NB4 (cell line): ENCODE measurements at regions not wholly inside any gene's neighbourhood (a gene's known extent, or its start where the extent isn't known, plus 50 kb on each side); places are given as distances from the start of the nearest gene placed in this dataset.
A peak's percentile ranks its signal among the peaks of the same experiment; 100 is the strongest.

ENCODE experiments used
- DNase-seq: peaks from one replicate; pipeline ENCODE4 v3.0.0; 2010; ENCODE audit warnings: low read depth
- H3K4me3 ChIP-seq: one replicate; pipeline ENCODE4 v1.5.1; 2011; ENCODE audit warnings: mild to moderate bottlenecking, low read depth, low read length, moderate library complexity
- CTCF ChIP-seq: IDR thresholded peaks from one replicate; pipeline ENCODE4 v1.5.1; 2012; ENCODE audit warnings: low read depth, low read length
- MAX ChIP-seq: IDR thresholded peaks from 2 replicates; pipeline ENCODE4 v1.6.1; 2011; ENCODE audit warnings: low read depth, low read length
- MYC ChIP-seq: IDR thresholded peaks from 2 replicates; pipeline ENCODE4 v1.6.1; 2011; ENCODE audit warnings: low read depth, low read length
- POLR2A ChIP-seq: IDR thresholded peaks from 2 replicates; pipeline ENCODE4 v1.6.1; 2011; ENCODE audit warnings: mild to moderate bottlenecking; ENCODE audit not compliant: insufficient read length; ENCODE audit errors: extremely low read depth

- peak; percentile 20 for DNase-seq
- no peak for TF ChIP-seq MAX
- no peak overlapping the region for H3K4me3 ChIP-seq
Observed at GRCh38 chr17:77571155-77571981, 387.1 kb upstream of the TNRC6C start.

DNA sequence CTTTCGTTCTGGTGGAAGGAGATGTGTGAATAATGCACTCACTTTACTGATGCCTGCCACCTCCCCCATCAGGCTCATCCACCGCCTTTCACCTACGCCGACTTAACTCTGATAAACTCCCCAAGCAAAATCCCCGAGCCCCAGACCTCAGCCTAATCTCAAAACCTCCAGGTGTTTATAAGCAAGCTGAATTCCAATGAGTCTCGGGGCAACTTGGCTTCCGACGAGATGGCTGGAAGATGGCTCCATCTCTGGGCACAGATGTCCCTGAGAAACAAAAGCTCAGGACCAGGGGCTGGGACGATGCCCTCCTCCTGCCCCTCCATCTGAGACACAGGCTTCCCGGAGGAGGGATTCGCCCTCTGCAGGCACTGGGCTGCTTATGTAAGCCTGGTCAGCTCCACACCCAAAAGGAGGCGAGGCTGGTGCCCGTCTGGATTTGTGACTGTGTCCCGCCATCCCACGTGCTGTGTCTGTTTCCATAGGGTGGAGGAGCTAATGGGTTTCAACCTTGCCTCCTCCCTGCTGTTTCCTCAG, 386.4 kb upstream of the TNRC6C start:
- TF ChIP-seq POLR2A (no peak), MAX (no peak), MYC (no peak), CTCF (no peak)
- no peak overlapping the region for H3K4me3 ChIP-seq
- no peak for DNase-seq

DNA sequence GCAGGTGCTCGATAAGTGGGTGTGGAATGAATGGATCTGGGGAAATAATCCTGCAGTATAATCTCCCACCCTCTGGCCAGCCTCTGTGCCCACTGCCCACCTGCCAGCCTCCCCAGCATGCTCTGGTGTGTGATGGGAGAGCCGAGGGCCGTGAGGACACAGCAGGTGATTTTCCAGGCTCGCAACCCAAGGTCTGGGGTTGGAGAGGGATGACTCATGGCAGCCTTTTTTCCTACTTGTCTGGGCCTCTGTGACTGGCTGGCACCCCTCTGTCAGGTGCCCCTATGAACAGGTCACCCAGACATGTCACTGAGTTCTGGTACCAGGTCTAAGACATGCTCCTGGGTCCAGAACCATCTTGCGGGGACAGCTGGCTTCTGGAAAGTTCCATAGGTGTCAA, 385.7 kb upstream of the TNRC6C start:
- TF ChIP-seq CTCF (no peak), POLR2A (no peak), MYC (no peak), MAX (no peak)
- H3K4me3 ChIP-seq: no peak overlapping the region
- no peak for DNase-seq

DNA sequence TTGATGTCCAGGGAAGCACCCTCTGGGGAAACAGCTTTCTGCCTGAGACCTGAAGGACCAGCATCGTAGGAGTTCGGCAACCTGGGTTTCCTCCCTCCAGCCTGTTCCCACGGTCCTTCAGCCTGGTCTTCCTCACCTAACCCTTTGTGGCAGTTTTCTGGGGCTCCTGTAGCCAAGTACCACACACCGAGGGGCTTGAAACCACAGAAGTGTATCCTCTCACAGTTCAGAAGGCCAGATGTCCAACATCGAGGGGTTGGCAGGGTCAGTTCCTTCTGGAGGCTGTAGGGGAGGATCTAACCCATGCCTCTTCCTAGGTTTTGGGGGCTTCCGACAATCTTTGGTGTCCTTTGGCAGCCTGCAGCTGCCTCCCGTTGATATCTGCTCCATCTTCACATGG, 381.0 kb upstream of the TNRC6C start:
- DNase-seq: no peak
- no peak overlapping the region for H3K4me3 ChIP-seq
- no peak for TF ChIP-seq CTCF
- no peak for TF ChIP-seq MYC
- TF ChIP-seq POLR2A: no peak
- TF ChIP-seq MAX: no peak

DNA sequence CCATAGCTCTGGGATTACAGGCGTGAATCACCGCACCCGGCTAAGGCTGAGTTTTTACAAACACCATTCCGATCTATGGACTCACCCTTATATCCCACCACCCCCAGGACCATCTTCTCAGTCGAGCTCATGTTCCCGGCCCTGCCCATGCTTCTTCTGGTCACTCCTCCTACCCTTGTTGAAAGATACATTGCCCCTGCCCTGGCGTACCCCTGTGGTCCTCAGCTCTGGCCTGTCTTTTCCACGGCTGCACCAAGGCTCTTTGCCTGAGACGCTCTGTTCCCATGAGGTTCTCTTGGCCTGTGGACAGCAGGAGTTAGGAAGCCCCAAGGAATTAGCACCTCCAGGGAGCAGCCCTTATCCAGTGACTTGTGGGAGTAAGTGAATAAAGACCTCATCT, 379.4 kb upstream of the TNRC6C start:
- no peak overlapping the region for H3K4me3 ChIP-seq
- TF ChIP-seq MAX (no peak), CTCF (no peak), MYC (no peak), POLR2A (no peak)
- DNase-seq: no peak

- DNase-seq: peak; percentile 33
- no peak overlapping the region for H3K4me3 ChIP-seq
- TF ChIP-seq MAX (no peak), POLR2A (no peak), CTCF (no peak), MYC (no peak)
Observed at GRCh38 chr17:77579682-77580081, 378.8 kb upstream of the TNRC6C start.
